AG10803 (cell line): ENCODE measurements at regions not wholly inside any gene's neighbourhood (a gene's known extent, or its start where the extent isn't known, plus 50 kb on each side); places are given as distances from the start of the nearest gene placed in this dataset.

Source experiments
- DNase-seq: peaks from one replicate; pipeline ENCODE4 v3.0.0; 2010; ENCODE audit warnings: low read depth
- H3K4me3 ChIP-seq: 2 replicates; pipeline ENCODE4 v1.5.1; 2011; ENCODE audit warnings: mild to moderate bottlenecking, low read length, control low read depth
- TF ChIP-seq, protein P1 (sequence below): conservative IDR thresholded peaks from 2 replicates; pipeline ENCODE4 v1.5.1; 2011; ENCODE audit warnings: mild to moderate bottlenecking, low read length, control low read depth, inconsistent platforms

DNA sequence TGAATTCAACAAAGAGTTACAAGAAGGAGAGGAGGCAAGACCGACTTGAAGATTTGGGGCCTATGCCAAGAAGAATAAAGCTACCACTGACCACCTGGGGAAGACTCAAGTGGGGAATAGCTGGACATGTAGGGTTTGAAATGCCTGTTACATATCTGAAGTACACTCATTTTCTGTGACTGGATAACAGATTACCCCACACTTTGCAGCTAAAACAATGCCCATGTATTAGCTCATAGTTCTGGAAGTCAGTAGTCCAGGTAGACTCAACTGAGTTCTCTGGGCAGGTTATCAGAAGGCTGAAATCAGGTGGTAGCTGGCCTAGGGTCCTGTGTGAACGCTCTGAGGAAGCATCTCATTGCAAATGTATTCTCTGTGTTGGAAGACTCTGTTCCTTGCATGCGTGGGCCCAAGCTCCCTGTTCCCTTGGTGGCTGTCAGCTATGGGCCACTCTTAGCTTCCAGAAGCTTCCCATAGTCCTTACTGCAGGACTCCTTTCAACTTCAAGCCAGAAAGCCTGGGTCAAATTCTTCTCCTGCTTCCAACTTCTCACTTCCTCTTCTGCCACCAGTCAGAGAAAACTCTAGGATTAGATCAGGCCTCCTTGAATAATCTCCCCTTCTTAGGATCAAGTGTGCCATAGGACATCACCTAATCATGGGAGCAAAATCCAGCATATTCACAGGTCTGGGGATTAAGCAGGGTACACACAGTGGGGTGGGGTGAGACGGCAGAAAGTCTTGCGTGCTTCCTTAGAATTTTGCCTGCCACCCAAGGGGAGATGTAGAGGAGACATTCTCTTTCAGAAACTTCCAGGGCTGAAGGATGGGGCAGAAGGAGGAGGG is 187.8 kb downstream of the SHQ1 start:
- DNase-seq = no peak
- no peak overlapping the region for H3K4me3 ChIP-seq
- TF ChIP-seq, protein P1, sequence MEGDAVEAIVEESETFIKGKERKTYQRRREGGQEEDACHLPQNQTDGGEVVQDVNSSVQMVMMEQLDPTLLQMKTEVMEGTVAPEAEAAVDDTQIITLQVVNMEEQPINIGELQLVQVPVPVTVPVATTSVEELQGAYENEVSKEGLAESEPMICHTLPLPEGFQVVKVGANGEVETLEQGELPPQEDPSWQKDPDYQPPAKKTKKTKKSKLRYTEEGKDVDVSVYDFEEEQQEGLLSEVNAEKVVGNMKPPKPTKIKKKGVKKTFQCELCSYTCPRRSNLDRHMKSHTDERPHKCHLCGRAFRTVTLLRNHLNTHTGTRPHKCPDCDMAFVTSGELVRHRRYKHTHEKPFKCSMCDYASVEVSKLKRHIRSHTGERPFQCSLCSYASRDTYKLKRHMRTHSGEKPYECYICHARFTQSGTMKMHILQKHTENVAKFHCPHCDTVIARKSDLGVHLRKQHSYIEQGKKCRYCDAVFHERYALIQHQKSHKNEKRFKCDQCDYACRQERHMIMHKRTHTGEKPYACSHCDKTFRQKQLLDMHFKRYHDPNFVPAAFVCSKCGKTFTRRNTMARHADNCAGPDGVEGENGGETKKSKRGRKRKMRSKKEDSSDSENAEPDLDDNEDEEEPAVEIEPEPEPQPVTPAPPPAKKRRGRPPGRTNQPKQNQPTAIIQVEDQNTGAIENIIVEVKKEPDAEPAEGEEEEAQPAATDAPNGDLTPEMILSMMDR = no peak

DNA sequence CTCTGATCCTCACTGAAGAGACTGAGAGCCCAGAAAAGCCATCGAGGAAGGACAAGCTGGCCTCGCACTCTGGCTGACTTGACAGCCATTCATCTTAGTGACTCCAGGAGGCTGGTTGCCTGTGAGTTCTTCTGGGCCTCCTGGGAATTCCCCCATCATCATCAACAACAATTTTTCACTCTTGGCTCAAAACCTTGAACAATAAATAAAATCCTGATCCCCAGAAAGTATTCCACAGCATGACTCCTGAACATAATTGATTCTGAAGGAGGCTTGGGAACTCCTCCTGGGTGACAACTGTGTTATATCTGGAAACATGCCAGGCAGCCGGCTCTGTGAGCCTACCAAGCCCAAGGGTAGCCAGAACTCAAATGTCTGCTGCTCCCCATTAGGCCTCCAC is 188.6 kb downstream of the SHQ1 start:
- DNase-seq = no peak
- H3K4me3 ChIP-seq = no peak overlapping the region
- TF ChIP-seq, protein P1 = no peak

DNA sequence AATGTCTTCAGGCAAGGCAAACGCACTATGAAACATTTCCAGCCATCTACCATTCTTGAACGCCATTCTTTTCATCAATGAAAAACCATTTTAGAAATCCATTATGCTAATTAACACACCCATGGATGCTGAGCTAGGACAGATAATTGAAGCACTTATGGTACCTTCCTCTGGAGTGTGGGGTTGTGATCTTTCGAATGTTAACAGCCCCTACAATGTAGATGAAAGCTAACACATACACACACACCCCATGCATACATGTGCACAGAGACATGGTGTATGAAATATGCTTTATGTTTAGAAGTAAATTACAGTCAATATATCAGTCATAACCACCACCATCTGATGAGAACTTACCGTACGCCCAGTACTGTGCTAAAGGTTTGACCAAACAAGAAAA is 189.1 kb downstream of the SHQ1 start:
- TF ChIP-seq, protein P1 = no peak
- no peak for DNase-seq
- H3K4me3 ChIP-seq = no peak overlapping the region

DNA sequence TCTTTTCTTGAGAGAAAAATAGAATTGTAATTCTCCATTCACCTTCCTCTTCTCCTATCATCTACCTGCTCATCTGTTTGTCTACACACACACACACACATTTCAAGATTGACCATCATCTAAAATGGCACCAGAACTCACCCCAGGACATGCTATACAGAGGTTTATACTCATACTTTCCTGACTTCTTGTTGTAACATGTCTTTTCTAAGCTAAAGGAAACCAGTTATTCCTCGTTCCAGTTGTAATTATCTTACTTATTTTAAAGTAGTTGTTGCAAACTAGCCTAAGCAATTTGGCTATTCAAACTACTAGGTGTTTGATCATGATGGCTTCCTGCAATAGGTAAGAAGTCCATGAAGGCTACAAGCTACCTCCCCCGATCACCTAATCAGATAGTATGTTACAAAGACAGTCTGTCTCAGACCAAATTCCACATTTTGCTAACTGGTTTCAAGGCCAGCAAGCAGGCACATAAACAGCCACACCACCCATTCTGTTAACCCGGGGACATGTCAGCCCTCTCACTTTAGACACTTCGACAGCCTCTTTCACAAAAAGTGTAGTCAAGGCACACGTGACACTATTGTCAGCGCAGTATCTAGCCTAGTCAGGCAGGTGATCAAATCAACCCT is 189.7 kb downstream of the SHQ1 start:
- TF ChIP-seq, protein P1 = no peak
- DNase-seq = no peak
- no peak overlapping the region for H3K4me3 ChIP-seq

DNA sequence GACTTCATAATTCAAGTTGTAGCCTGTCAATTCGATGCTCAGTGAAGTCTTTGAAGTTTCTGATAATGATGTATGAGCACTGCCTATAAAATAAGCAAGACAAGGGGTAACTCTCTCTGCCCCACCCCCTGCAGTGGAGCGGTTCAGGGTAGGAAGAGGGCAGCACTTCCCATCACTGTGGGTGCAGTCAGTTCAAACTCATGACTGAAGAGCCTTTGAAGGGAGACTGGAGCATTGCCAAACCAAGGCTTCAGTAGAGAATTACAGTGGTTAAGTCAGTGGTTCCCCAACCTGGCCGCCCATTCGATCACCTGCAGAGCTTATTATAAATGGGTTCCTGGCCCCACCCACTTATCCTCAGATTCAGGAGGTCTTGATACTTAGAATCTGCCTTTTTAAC is 190.6 kb downstream of the SHQ1 start:
- no peak overlapping the region for H3K4me3 ChIP-seq
- no peak for DNase-seq

DNA sequence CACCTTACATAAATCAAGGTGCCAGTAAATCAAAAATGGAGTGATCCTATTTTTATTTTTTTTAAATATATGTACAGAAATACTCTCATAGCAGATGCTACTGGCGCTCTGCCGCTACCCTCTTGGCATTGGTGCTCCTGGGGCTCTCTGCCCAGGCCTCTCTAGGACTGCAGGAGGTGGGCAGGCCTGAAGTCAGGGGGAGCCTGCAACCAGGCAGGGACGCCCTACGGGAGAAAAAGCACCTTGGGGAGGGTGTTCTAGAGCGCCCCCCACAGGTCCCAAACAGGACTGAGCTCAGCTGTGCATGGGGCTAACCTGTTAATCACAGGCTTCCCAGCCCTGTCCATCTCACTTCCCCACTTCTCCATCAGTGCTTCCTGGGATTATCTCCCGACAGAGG is 192.5 kb downstream of the SHQ1 start:
- H3K4me3 ChIP-seq = no peak overlapping the region
- TF ChIP-seq, protein P1 = no peak; the same call in 1 of the 2 replicates
- DNase-seq = no peak

More for the DNA sequence above, 190.6 kb downstream of the SHQ1 start:
- TF ChIP-seq, protein P1 = no peak

DNA sequence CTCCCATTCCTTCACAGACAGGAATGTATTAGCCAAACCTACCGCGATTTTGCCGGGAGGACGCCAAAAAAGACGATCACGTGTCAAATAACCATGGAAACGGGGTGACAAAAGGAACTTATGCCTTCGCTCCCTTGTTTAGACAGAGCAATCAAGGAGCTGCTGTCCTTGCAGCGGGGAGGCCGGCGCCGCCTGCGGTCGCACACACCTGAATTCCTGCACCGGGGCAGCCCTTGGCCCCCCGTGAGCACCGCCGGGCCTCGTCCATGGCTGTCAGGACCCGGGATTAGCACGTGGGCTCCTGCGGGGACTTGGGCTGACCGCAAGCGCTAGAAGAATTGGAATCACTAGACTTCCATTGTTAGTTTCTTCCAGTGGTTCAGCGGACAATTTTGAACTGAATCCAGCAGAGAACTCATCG is 193.1 kb downstream of the SHQ1 start:
- TF ChIP-seq, protein P1 = no peak
- no peak for DNase-seq

More for the DNA sequence above, 193.1 kb downstream of the SHQ1 start:
- no peak overlapping the region for H3K4me3 ChIP-seq
